ENCODE measurements at regions not wholly inside any gene's neighbourhood (a gene's known extent, or its start where the extent isn't known, plus 50 kb on each side); places are given as distances from the start of the nearest gene placed in this dataset. TPM values are rescaled to one million over a fixed set of nuclear protein-coding genes. Genes with fewer than 3 reads are reported as not detected.

DNA sequence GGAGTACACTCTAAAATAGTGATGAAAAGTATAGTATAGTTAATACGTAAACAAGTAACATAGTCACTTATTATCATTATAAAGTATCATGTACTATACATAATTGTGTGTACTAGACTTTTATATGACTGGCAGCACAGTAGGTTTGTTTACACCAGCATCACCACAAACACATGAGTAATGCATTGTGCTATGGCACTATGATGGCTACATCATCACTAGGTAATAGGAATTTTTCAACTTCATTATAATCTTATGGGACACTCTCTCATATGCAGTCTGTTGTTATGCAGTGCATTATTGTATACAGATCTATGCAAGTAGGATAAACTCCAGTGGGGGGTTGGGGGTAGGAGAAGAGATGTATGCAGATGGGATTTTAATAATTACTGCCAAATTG lies 52.7 kb upstream of the ELL2 start:
- FAIRE-seq (no peak), DNase-seq (no peak)
- TF ChIP-seq, protein P1, sequence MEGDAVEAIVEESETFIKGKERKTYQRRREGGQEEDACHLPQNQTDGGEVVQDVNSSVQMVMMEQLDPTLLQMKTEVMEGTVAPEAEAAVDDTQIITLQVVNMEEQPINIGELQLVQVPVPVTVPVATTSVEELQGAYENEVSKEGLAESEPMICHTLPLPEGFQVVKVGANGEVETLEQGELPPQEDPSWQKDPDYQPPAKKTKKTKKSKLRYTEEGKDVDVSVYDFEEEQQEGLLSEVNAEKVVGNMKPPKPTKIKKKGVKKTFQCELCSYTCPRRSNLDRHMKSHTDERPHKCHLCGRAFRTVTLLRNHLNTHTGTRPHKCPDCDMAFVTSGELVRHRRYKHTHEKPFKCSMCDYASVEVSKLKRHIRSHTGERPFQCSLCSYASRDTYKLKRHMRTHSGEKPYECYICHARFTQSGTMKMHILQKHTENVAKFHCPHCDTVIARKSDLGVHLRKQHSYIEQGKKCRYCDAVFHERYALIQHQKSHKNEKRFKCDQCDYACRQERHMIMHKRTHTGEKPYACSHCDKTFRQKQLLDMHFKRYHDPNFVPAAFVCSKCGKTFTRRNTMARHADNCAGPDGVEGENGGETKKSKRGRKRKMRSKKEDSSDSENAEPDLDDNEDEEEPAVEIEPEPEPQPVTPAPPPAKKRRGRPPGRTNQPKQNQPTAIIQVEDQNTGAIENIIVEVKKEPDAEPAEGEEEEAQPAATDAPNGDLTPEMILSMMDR (IDR thresholded peaks at IDR 0.05; ENCODE audit: borderline replicate concordance, extremely low read depth, insufficient read depth), result no peak
- Histone ChIP-seq H3K4me1 (ENCODE audit: control insufficient read depth in 2 of 3, insufficient read depth in 2 of 3, low read depth in 1 of 3, low read length in 3 of 3) (no peaks in the 10 kb centered on the region), H3K27ac (ENCODE audit: low read depth in 2 of 2, low read length in 2 of 2) (no peak overlapping the region), H3K9ac (ENCODE audit: low read length in 3 of 3) (no peak overlapping the region), H3K9me3 (ENCODE audit: control insufficient read depth in 2 of 3, insufficient read depth in 1 of 3, low read length in 3 of 3) (no peaks in the 10 kb centered on the region), H3K36me3 (ENCODE audit: control insufficient read depth in 2 of 3, insufficient read depth in 3 of 3, low read length in 3 of 3) (no peaks in the 10 kb centered on the region), H3K4me3 (ENCODE audit: low read length in 3 of 3) (no peak overlapping the region), H3K27me3 (ENCODE audit: control insufficient read depth, insufficient read depth, low read length) (no peaks in the 10 kb centered on the region)
- intact Hi-C loops (cut with DNase I), result no loop called here

DNA sequence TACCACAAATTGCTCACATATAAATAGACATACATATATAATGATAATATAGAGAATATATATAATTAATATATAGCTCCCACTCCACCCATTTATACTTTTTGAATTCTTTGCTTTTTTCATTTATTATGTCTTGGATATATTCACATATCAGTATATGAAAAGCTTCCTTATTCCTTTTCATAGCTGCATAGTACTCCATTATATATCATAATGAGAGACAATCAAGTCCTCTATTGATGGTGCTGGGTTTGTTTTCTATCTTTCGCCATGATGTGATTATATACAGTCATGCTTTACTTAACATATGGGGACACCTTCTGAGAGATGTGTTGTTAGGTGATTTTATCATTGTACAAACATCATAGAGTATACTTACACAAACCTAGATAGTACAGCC lies 51.6 kb upstream of the ELL2 start:
- no peaks in the 10 kb centered on the region for H3K4me1 ChIP-seq (ENCODE audit: control insufficient read depth in 2 of 3, insufficient read depth in 2 of 3, low read depth in 1 of 3, low read length in 3 of 3)
- H3K4me3 ChIP-seq (ENCODE audit: low read length in 3 of 3), result no peak overlapping the region
- TF ChIP-seq, protein P1 (IDR thresholded peaks at IDR 0.05; ENCODE audit: borderline replicate concordance, extremely low read depth, insufficient read depth), result no peak
- intact Hi-C loops (cut with DNase I), result no loop called here
- no peak overlapping the region for H3K27ac ChIP-seq (ENCODE audit: low read depth in 2 of 2, low read length in 2 of 2)
- H3K27me3 ChIP-seq (ENCODE audit: control insufficient read depth, insufficient read depth, low read length), result no peaks in the 10 kb centered on the region
- H3K36me3 ChIP-seq (ENCODE audit: control insufficient read depth in 2 of 3, insufficient read depth in 3 of 3, low read length in 3 of 3), result no peaks in the 10 kb centered on the region
- no peaks in the 10 kb centered on the region for H3K9me3 ChIP-seq (ENCODE audit: control insufficient read depth in 2 of 3, insufficient read depth in 1 of 3, low read length in 3 of 3)
- no peak for FAIRE-seq
- H3K9ac ChIP-seq (ENCODE audit: low read length in 3 of 3), result no peak overlapping the region
- DNase-seq, result no peak

DNA sequence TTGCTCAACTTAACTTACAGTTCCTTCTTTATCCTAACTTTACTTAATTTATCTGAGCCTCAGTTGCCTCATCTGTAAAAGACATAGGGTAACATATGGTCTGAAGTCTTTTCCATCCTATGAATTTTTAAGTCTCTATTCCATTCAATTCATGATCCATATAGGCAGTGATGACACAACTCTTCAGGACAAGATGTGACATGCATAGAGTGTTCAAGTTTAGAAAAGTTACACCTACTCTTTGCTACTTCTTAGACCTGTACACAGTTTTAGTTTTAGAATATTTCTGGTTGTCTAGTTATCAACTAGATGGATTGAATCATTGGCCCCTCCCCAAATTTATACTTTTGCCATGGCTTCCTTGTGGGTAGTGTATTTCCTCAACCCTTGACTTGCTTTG lies 50.7 kb upstream of the ELL2 start:
- H3K4me3 ChIP-seq (ENCODE audit: low read length in 3 of 3), result no peak overlapping the region
- TF ChIP-seq, protein P1 (IDR thresholded peaks at IDR 0.05; ENCODE audit: borderline replicate concordance, extremely low read depth, insufficient read depth), result no peak
- no peak for FAIRE-seq

More for the DNA sequence above, 50.7 kb upstream of the ELL2 start:
- Histone ChIP-seq H3K27ac (ENCODE audit: low read depth in 2 of 2, low read length in 2 of 2) (no peak overlapping the region), H3K9ac (ENCODE audit: low read length in 3 of 3) (no peak overlapping the region), H3K4me1 (ENCODE audit: control insufficient read depth in 2 of 3, insufficient read depth in 2 of 3, low read depth in 1 of 3, low read length in 3 of 3) (no peaks in the 10 kb centered on the region), H3K9me3 (ENCODE audit: control insufficient read depth in 2 of 3, insufficient read depth in 1 of 3, low read length in 3 of 3) (no peaks in the 10 kb centered on the region), H3K36me3 (ENCODE audit: control insufficient read depth in 2 of 3, insufficient read depth in 3 of 3, low read length in 3 of 3) (no peaks in the 10 kb centered on the region), H3K27me3 (ENCODE audit: control insufficient read depth, insufficient read depth, low read length) (no peaks in the 10 kb centered on the region)
- no peak for DNase-seq
- intact Hi-C loops (cut with DNase I), result no loop called here

Small RNA genes in the stretch of these regions (microRNA-seq; reads per million reads assigned to microRNA genes)
- not detected for gene MIR583
